Psoas muscle (tissue), 7 donors: ENCODE measurements at regions not wholly inside any gene's neighbourhood (a gene's known extent, or its start where the extent isn't known, plus 50 kb on each side); places are given as distances from the start of the nearest gene placed in this dataset.

Source experiments
- ATAC-seq, 4 donors: fragments of 200-7000 bp; cut with Tn5 transposase; one replicate each; pipeline ENCODE4 v1.9.1; 2020; ENCODE audit warnings: moderate library complexity in 3 of 4, mild to moderate bottlenecking in 2 of 4
- DNase-seq, 2 donors: peaks; one replicate each; pipeline ENCODE4 v3.0.0-alpha.2; 2020
- H3K27ac ChIP-seq: fragments of 200-600 bp; one replicate; pipeline ENCODE4 v1.8.0; 2022
- H3K27me3 ChIP-seq, 3 donors: fragments of 200-600 bp in 1 of 3; one replicate each; pipeline versions ENCODE4 v1.6.1 to v1.8.0; 2013 to 2022; ENCODE audit warnings: low read length in 2 of 3, mild to moderate bottlenecking in 2 of 3, moderate library complexity in 1 of 3; ENCODE audit not compliant: insufficient read depth in 3 of 3
- H3K36me3 ChIP-seq, 2 donors: fragments of 200-600 bp in 1 of 2; one replicate each; pipeline versions ENCODE4 v1.6.1 to v1.8.0; 2013 to 2022; ENCODE audit warnings: low read depth in 1 of 2, mild to moderate bottlenecking in 1 of 2, moderate library complexity in 1 of 2; ENCODE audit not compliant: insufficient read depth in 1 of 2
- H3K4me1 ChIP-seq: fragments of 200-600 bp; one replicate; pipeline ENCODE4 v1.8.0; 2022
- H3K4me3 ChIP-seq: fragments of 200-600 bp; one replicate; pipeline ENCODE4 v1.8.0; 2022; ENCODE audit warnings: mild to moderate bottlenecking
- H3K9me3 ChIP-seq: fragments of 200-600 bp; one replicate; pipeline ENCODE4 v1.8.0; 2022
- WGBS, 3 donors: extraction: QIAGEN DNeasy Blood & Tissue Kit; methylation state at CpG; one replicate each; pipeline versions ENCODE4 v1.1.6 to v1.1.7; 2013; 5-methylcytosine and 5-hydroxymethylcytosine counted together
- intact Hi-C, 2 donors: fragments of 100-400 bp; cut with DNase I; formaldehyde crosslinking; loops; one replicate each; pipeline versions ENCODE4 v1.11.0 to v1.14.2; 2022
- TF ChIP-seq, protein P1 (sequence below): fragments of 200-600 bp; IDR thresholded peaks from one replicate; pipeline ENCODE4 v1.8.0; 2022; ENCODE audit warnings: antibody characterized with exemption
- donor health status: healthy with polysubstance abuse.
- donor health status: DM: no; HTN: no; CAD: no; lungs with moderate emphysema.
- donor health status: Bipolar disorder and iron deficiency.
- donor health status: healthy.
- donor health status: DM: yes; HTN: yes; CAD: no.
- donor health status: DM: no; HTN: no; CAD: no.
- donor health status: DM: yes; HTN: yes; CAD: no.

DNA sequence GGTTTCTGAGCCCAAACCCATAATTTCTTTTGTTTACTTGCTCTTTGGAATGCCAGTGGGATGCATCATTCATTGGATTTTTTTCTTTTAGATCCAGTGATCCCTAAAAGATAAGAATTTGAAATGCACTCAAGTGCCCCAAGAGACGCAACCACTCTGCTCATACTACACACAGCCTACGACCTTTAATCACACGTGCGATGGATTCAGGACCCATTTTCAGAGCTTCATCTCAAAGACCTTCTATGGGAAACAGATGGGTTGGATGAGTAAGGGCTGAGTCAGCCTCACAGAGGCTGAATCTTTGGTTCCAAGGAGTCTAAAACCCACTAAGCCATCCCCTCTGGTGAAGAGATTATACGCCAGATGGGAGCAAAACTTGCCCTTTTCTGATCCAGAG lies 265.5 kb upstream of the EXOC2 start:
- Histone ChIP-seq H3K4me3 (no peak overlapping the region), H3K9me3 (no peaks in the 10 kb centered on the region), H3K4me1 (no peaks in the 10 kb centered on the region), H3K27me3 (peaks cover 0 to 5% (median 2%) of the 10 kb centered on the region in 3 donors), H3K36me3 (no peaks in the 10 kb centered on the region), H3K27ac (no peak overlapping the region)
- no peak for DNase-seq
- WGBS, 3 donors = 78 to 81% (median 79%) methylated on average over 5 of the region's 5 CpGs
- intact Hi-C loops = no loop called here
- ATAC-seq = no peak
- TF ChIP-seq, protein P1, sequence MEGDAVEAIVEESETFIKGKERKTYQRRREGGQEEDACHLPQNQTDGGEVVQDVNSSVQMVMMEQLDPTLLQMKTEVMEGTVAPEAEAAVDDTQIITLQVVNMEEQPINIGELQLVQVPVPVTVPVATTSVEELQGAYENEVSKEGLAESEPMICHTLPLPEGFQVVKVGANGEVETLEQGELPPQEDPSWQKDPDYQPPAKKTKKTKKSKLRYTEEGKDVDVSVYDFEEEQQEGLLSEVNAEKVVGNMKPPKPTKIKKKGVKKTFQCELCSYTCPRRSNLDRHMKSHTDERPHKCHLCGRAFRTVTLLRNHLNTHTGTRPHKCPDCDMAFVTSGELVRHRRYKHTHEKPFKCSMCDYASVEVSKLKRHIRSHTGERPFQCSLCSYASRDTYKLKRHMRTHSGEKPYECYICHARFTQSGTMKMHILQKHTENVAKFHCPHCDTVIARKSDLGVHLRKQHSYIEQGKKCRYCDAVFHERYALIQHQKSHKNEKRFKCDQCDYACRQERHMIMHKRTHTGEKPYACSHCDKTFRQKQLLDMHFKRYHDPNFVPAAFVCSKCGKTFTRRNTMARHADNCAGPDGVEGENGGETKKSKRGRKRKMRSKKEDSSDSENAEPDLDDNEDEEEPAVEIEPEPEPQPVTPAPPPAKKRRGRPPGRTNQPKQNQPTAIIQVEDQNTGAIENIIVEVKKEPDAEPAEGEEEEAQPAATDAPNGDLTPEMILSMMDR = no peak

DNA sequence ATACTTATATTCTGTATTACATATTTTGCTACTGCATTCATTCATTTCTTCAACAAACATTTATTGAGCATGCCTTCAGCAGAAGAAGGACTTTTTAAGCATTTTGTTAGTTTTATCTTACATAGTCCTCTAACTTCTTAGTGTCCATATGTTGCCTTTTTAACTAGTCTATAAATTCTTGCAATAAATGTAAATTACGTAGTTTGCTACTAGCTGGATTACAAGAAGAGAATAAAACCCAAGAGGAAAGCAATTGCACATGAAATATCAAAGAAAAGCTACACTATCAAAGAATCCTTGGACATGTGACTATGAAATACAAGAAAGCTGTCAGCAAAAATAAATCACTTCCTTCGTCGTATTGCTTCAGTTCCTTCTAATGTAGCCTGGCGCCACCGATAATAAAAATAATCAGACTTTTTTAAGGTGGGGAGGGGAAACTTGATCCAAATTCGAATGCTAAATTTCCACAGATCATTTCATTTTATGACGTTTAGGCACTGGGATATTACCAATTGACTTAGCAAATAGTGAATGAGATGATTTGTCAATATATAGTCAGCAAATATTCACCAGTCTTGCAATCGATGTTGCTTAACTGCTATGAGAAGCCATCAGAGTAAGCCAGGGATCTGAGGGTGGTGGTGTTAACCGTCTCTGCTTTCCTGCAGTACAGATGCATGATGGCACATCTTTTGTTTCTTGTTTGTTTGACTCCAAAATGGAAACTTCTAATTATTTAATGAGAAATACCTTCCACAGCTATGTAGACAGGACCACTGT lies 258.7 kb upstream of the EXOC2 start:
- Histone ChIP-seq H3K4me3 (no peak overlapping the region), H3K27me3 (peaks cover 0 to 10% (median 2%) of the 10 kb centered on the region in 3 donors), H3K9me3 (no peaks in the 10 kb centered on the region), H3K36me3 (no peaks in the 10 kb centered on the region), H3K4me1 (no peaks in the 10 kb centered on the region), H3K27ac (no peak overlapping the region)
- TF ChIP-seq, protein P1 = no peak
- WGBS, 3 donors = 20 to 26% (median 24%) methylated on average over 9 of the region's 9 CpGs
- no peak for DNase-seq
- no peak for ATAC-seq
- intact Hi-C loops = no loop called here

DNA sequence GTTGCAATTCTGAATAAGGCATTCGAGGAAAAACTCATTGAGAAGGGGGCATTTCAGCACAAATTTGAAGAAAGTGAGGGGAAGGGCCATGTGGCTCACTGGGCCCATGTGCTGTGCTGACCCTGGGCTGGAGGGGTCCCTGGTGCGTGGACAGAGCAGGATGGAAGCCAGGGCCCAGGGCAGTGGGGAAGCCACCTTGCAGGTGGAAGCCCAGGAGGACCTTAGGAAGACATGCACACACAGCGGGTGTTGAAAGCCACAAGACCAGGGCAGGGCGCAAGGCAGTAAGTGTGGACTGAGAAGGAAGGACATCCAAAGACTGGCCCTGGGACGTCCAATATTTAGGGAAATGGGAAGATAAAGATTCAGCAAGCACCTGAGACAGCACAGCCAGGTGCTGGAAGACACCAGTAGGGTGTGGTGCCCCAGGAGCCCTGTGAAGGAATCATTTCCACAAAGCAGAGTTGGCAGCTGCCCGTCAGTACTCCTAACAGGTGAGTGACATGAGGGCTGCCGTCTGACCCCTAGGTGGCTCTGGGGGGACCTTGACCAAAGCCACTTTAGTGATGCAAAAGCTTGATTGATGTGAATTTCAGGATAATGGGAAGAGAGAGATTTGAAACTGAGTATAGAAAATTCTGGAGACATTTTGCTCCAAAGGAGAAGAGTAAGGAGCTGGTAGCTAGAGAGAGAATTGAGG lies 254.4 kb upstream of the EXOC2 start:
- no peaks in the 10 kb centered on the region for H3K4me1 ChIP-seq
- TF ChIP-seq, protein P1 = no peak
- H3K27ac ChIP-seq = no peak overlapping the region
- ATAC-seq = no peak
- H3K36me3 ChIP-seq = no peaks in the 10 kb centered on the region
- H3K27me3 ChIP-seq = no peaks in the 10 kb centered on the region
- 80 to 88% (median 82%) methylated on average over 7 of the region's 7 CpGs for WGBS, 3 donors
- intact Hi-C loops = no loop called here
- H3K4me3 ChIP-seq = no peak overlapping the region
- DNase-seq = no peak
- no peaks in the 10 kb centered on the region for H3K9me3 ChIP-seq

DNA sequence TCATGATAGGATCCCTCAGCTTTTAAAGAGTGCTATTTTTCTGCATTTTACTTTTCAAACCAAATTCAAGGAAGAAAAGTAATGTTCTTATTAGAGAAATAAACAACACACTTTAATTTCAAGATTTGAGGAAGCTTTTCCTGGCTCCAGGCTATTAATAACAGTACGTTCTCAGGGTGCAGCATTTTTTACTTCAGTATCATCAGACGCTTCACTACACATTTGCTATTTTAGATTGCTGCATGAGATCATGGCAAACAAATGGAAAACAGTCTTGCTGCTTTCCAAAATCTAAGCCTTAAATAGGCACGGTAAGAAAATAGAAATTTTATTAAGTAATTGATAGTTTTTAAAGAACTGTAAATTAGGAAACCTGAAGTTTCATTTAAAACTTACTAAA lies 253.6 kb upstream of the EXOC2 start:
- TF ChIP-seq, protein P1 = no peak
- Histone ChIP-seq H3K9me3 (no peaks in the 10 kb centered on the region), H3K4me1 (no peaks in the 10 kb centered on the region), H3K36me3 (no peaks in the 10 kb centered on the region), H3K27ac (no peak overlapping the region), H3K27me3 (no peaks in the 10 kb centered on the region), H3K4me3 (no peak overlapping the region)
- ATAC-seq (no peak), DNase-seq (no peak)
- intact Hi-C loops = no loop called here
- WGBS, 3 donors = 17 to 35% (median 24%) methylated on average over 3 of the region's 3 CpGs
